GM12878 (cell line): ENCODE measurements at regions not wholly inside any gene's neighbourhood (a gene's known extent, or its start where the extent isn't known, plus 50 kb on each side); places are given as distances from the start of the nearest gene placed in this dataset.

ENCODE experiments used
- EP300 ChIP-seq, 2 experiments: fragments of 150-350 bp in 1 of 2; IDR thresholded peaks; 2 replicates each; pipeline ENCODE4 v1.6.1; 2011 to 2012; ENCODE audit warnings: low read depth in 2 of 2, low read length in 2 of 2, borderline replicate concordance in 1 of 2, improper control_type of control experiment in 1 of 2, inconsistent platforms in 1 of 2; ENCODE audit not compliant: control insufficient read depth in 1 of 2
- GATAD2B ChIP-seq: fragments of 450-650 bp; conservative IDR thresholded peaks from 2 replicates; pipeline ENCODE4 v1.6.1; 2017; ENCODE audit warnings: low read depth, mild to moderate bottlenecking, moderate library complexity
- JUNB ChIP-seq: IDR thresholded peaks from 2 replicates; pipeline ENCODE4 v1.6.1; 2016; ENCODE audit warnings: antibody characterized with exemption, mild to moderate bottlenecking
- KLF5 ChIP-seq: fragments of 450-650 bp; IDR thresholded peaks from 2 replicates; pipeline ENCODE4 v1.6.1; 2014; ENCODE audit warnings: mild to moderate bottlenecking; ENCODE audit not compliant: partially characterized antibody
- NBN ChIP-seq: fragments of 450-650 bp; IDR thresholded peaks from 2 replicates; pipeline ENCODE4 v1.6.1; 2016
- NRF1 ChIP-seq: conservative IDR thresholded peaks from 2 replicates; pipeline ENCODE4 v1.6.1; 2011; ENCODE audit warnings: mild to moderate bottlenecking, low read depth, low read length, improper control_type of control experiment
- RCOR1 ChIP-seq: conservative IDR thresholded peaks from 2 replicates; pipeline ENCODE4 v1.6.1; 2012; ENCODE audit warnings: low read depth, low read length, improper control_type of control experiment
- SUZ12 ChIP-seq: fragments of 200-600 bp; sonication (generic); IDR thresholded peaks from one replicate; pipeline ENCODE4 v1.6.1; 2018; ENCODE audit warnings: antibody characterized with exemption, mild to moderate bottlenecking; ENCODE audit not compliant: unreplicated experiment
- ZNF622 ChIP-seq: fragments of 450-650 bp; IDR thresholded peaks from 2 replicates; pipeline ENCODE4 v1.6.1; 2017; ENCODE audit warnings: mild to moderate bottlenecking, inconsistent platforms
- TF ChIP-seq, protein P1 (sequence below): IDR thresholded peaks from 2 replicates; pipeline ENCODE4 v1.6.1; 2011; ENCODE audit warnings: borderline replicate concordance, low read depth, mild to moderate bottlenecking, moderate library complexity, low read length; ENCODE audit not compliant: insufficient read depth, poor library complexity, severe bottlenecking
- TF ChIP-seq, protein P2 (sequence below): fragments of 450-650 bp; formaldehyde crosslinking; IDR thresholded peaks from 2 replicates; pipeline ENCODE4 v1.4.0; 2020; ENCODE audit warnings: mild to moderate bottlenecking, moderate library complexity
- TF ChIP-seq, protein P3 (sequence below): IDR thresholded peaks from 2 replicates; pipeline ENCODE4 v1.6.1; 2011; ENCODE audit warnings: mild to moderate bottlenecking, low read depth, low read length, moderate library complexity; ENCODE audit not compliant: insufficient replicate concordance

DNA sequence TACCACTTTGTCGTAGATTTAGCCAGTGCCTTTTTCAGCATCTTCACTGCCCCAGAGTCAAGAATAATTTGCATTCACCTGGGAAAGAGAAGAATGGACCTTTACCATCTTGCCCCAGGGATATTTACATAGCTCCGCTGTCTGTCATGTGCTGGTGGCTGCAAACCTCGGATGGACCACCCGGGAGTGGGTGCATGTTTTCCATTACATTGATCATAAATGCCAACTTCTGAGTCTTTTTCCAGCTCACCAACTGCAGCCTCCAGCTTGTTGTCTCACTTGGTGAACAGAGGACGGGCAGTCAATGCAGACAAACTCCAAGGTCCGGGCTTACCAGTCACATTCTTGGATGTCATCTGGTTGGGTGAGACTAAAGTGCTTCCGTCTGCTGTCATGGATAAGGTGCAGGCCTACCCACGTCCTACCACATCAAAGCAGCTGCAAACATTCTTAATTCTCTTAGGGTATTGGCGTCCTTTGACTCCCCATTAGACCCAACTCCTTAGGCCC lies 155.8 kb upstream of the APC start (continued):
- TF ChIP-seq RCOR1 (no peak), GATAD2B (no peak), EP300 (IDR thresholded peaks at IDR 0.05; ENCODE audit: borderline replicate concordance in 1 of 2, control insufficient read depth in 1 of 2, low read depth in 2 of 2, low read length in 2 of 2) (no peak), KLF5 (no peak), ZNF622 (no peak), SUZ12 (no peak), NRF1 (no peak), NBN (no peak), JUNB (no peak)
- TF ChIP-seq, protein P1, sequence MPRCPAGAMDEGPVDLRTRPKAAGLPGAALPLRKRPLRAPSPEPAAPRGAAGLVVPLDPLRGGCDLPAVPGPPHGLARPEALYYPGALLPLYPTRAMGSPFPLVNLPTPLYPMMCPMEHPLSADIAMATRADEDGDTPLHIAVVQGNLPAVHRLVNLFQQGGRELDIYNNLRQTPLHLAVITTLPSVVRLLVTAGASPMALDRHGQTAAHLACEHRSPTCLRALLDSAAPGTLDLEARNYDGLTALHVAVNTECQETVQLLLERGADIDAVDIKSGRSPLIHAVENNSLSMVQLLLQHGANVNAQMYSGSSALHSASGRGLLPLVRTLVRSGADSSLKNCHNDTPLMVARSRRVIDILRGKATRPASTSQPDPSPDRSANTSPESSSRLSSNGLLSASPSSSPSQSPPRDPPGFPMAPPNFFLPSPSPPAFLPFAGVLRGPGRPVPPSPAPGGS, result no peak
- TF ChIP-seq, protein P2, sequence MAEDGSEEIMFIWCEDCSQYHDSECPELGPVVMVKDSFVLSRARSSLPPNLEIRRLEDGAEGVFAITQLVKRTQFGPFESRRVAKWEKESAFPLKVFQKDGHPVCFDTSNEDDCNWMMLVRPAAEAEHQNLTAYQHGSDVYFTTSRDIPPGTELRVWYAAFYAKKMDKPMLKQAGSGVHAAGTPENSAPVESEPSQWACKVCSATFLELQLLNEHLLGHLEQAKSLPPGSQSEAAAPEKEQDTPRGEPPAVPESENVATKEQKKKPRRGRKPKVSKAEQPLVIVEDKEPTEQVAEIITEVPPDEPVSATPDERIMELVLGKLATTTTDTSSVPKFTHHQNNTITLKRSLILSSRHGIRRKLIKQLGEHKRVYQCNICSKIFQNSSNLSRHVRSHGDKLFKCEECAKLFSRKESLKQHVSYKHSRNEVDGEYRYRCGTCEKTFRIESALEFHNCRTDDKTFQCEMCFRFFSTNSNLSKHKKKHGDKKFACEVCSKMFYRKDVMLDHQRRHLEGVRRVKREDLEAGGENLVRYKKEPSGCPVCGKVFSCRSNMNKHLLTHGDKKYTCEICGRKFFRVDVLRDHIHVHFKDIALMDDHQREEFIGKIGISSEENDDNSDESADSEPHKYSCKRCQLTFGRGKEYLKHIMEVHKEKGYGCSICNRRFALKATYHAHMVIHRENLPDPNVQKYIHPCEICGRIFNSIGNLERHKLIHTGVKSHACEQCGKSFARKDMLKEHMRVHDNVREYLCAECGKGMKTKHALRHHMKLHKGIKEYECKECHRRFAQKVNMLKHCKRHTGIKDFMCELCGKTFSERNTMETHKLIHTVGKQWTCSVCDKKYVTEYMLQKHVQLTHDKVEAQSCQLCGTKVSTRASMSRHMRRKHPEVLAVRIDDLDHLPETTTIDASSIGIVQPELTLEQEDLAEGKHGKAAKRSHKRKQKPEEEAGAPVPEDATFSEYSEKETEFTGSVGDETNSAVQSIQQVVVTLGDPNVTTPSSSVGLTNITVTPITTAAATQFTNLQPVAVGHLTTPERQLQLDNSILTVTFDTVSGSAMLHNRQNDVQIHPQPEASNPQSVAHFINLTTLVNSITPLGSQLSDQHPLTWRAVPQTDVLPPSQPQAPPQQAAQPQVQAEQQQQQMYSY (CRISPR knock-in tag), result no peak
- TF ChIP-seq, protein P3, sequence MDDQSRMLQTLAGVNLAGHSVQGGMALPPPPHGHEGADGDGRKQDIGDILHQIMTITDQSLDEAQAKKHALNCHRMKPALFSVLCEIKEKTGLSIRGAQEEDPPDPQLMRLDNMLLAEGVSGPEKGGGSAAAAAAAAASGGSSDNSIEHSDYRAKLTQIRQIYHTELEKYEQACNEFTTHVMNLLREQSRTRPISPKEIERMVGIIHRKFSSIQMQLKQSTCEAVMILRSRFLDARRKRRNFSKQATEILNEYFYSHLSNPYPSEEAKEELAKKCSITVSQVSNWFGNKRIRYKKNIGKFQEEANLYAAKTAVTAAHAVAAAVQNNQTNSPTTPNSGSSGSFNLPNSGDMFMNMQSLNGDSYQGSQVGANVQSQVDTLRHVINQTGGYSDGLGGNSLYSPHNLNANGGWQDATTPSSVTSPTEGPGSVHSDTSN, result no peak
